H1 (cell line): ENCODE measurements at regions not wholly inside any gene's neighbourhood (a gene's known extent, or its start where the extent isn't known, plus 50 kb on each side); places are given as distances from the start of the nearest gene placed in this dataset.
"Not testable (repeated sequence)": the region's sequence is repeated elsewhere in the genome, so short reads cannot be mapped to it uniquely, and the experiment has no call there.

Experiments
- ASH2L ChIP-seq: fragments of 200-600, 300-600 bp; sonication (generic); IDR thresholded peaks from one replicate; pipeline ENCODE4 v1.7.1; 2017; ENCODE audit warnings: low read length
- KDM4A ChIP-seq: IDR thresholded peaks from one replicate; pipeline ENCODE4 v1.7.1; 2012; ENCODE audit warnings: low read depth, mild to moderate bottlenecking, moderate library complexity, low read length, inconsistent platforms; ENCODE audit not compliant: severe bottlenecking
- POLR2A ChIP-seq, 2 experiments: IDR thresholded peaks; 1 replicate in 1 of 2; 2 replicates in 1 of 2; pipeline ENCODE4 v1.6.1; 2011; ENCODE audit warnings: low read depth in 2 of 2, low read length in 2 of 2, mild to moderate bottlenecking in 2 of 2; ENCODE audit errors: control extremely low read depth in 1 of 2
- RAD21 ChIP-seq, 2 experiments: IDR thresholded peaks in 1 of 2; conservative IDR thresholded peaks in 1 of 2; 2 replicates each; pipeline ENCODE4 v1.6.1; 2011; ENCODE audit warnings: low read depth in 2 of 2, low read length in 2 of 2, improper control_type of control experiment in 1 of 2, inconsistent platforms in 1 of 2, mild to moderate bottlenecking in 1 of 2, moderate library complexity in 1 of 2
- RBBP5 ChIP-seq: IDR thresholded peaks from 2 replicates; pipeline ENCODE4 v1.7.1; 2012; ENCODE audit warnings: low read depth, mild to moderate bottlenecking, inconsistent platforms, low read length, moderate library complexity, borderline replicate concordance
- RNF2 ChIP-seq: fragments of 200-900, 300-1000 bp; sonication (generic); IDR thresholded peaks from 2 replicates; pipeline ENCODE4 v1.7.1; 2016; ENCODE audit warnings: borderline replicate concordance, low read depth, mild to moderate bottlenecking, antibody characterized with exemption, low read length; ENCODE audit not compliant: poor library complexity, severe bottlenecking; ENCODE audit errors: missing control alignments
- RXRA ChIP-seq: IDR thresholded peaks from 2 replicates; pipeline ENCODE4 v1.6.1; 2011; ENCODE audit warnings: low read depth, mild to moderate bottlenecking, low read length, moderate library complexity; ENCODE audit not compliant: insufficient read depth
- SUZ12 ChIP-seq: fragments of 200-600 bp; sonication (generic); IDR thresholded peaks from 2 replicates; pipeline ENCODE4 v1.6.1; 2012; ENCODE audit warnings: mild to moderate bottlenecking, inconsistent platforms, low read length, moderate library complexity, mixed read lengths
- TAF1 ChIP-seq: IDR thresholded peaks from 2 replicates; pipeline ENCODE4 v1.6.1; 2011; ENCODE audit warnings: mild to moderate bottlenecking, low read depth, low read length
- ZNF274 ChIP-seq: IDR thresholded peaks from 2 replicates; pipeline ENCODE4 v1.7.0; 2012; ENCODE audit warnings: low read length, borderline replicate concordance; ENCODE audit errors: extremely low read depth
- TF ChIP-seq, protein P1 (sequence below), 3 experiments: IDR thresholded peaks; 1 replicate in 2 of 3; 2 replicates in 1 of 3; pipeline versions ENCODE4 v1.5.1 to v1.6.1; 2011; ENCODE audit warnings: low read length in 3 of 3, mild to moderate bottlenecking in 3 of 3, inconsistent platforms in 2 of 3, low read depth in 1 of 3, moderate library complexity in 1 of 3; ENCODE audit not compliant: insufficient read depth in 1 of 3; ENCODE audit errors: control extremely low read depth in 1 of 3
- TF ChIP-seq, protein P2 (sequence below): IDR thresholded peaks from 2 replicates; pipeline ENCODE4 v1.6.1; 2012; ENCODE audit warnings: inconsistent platforms

DNA sequence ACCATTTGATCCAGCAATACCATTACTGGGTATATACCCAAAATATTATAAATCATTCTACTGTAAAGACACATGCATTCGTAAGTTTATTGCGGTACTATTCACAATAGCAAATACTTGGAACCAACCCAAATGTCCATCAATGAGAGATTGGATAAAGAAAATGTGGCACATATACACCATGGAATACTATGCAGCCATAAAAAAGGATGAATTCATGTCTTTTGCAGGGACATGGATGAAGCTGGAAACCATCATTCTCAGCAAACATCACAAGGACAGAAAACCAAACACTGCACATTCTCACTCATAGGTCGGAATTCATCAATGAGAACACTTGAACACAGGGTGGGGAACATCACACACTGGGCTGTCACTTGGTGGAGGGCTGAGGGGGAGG lies 221.1 kb upstream of the TBX18 start:
- TF ChIP-seq, protein P1, sequence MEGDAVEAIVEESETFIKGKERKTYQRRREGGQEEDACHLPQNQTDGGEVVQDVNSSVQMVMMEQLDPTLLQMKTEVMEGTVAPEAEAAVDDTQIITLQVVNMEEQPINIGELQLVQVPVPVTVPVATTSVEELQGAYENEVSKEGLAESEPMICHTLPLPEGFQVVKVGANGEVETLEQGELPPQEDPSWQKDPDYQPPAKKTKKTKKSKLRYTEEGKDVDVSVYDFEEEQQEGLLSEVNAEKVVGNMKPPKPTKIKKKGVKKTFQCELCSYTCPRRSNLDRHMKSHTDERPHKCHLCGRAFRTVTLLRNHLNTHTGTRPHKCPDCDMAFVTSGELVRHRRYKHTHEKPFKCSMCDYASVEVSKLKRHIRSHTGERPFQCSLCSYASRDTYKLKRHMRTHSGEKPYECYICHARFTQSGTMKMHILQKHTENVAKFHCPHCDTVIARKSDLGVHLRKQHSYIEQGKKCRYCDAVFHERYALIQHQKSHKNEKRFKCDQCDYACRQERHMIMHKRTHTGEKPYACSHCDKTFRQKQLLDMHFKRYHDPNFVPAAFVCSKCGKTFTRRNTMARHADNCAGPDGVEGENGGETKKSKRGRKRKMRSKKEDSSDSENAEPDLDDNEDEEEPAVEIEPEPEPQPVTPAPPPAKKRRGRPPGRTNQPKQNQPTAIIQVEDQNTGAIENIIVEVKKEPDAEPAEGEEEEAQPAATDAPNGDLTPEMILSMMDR (IDR thresholded peaks at IDR 0.05; ENCODE audit: control extremely low read depth in 1 of 3, insufficient read depth in 1 of 3, low read depth in 1 of 3, low read length in 3 of 3), result not testable (repeated sequence)
- TF ChIP-seq, protein P2, sequence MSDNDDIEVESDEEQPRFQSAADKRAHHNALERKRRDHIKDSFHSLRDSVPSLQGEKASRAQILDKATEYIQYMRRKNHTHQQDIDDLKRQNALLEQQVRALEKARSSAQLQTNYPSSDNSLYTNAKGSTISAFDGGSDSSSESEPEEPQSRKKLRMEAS, result not testable (repeated sequence)
- TF ChIP-seq SUZ12; TAF1; KDM4A; RAD21 (IDR thresholded peaks at IDR 0.05 in 1 of 2, conservative IDR thresholded peaks at IDR 0.05 in 1 of 2; ENCODE audit: low read depth in 2 of 2, low read length in 2 of 2); POLR2A (IDR thresholded peaks at IDR 0.05; ENCODE audit: control extremely low read depth in 1 of 2, low read depth in 2 of 2, low read length in 2 of 2); RBBP5; RXRA; RNF2; ASH2L; ZNF274: not testable (repeated sequence)
